ENCODE measurements at regions not wholly inside any gene's neighbourhood (a gene's known extent, or its start where the extent isn't known, plus 50 kb on each side); places are given as distances from the start of the nearest gene placed in this dataset.

DNA sequence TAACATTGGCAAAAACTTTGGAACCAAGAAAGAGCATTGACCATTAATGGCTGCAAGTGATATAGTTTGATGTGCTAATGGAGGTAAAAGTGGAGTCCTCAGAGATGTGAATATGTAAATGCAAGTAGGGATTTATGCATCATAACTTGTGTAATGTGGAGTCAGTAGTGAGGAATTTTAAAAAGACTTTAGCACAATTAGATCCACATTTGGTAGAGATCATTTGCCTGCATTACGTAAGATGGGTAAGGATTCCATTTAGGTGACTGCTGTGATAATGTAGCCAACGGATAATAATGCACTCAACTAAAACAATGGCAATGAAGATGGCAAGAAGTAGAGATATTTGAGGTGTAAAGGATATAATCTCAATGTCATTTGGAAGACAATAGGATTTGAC, 1128.4 kb downstream of the ADGRL3 start:
- TF ChIP-seq EZH2 (IDR thresholded peaks at IDR 0.05): no peak
- TF ChIP-seq POLR2AphosphoS5 (IDR thresholded peaks at IDR 0.05; ENCODE audit: borderline replicate concordance, low read depth, low read length): no peak

All from SK-N-MC (cell line).